K562 (cell line): ENCODE measurements at regions not wholly inside any gene's neighbourhood (a gene's known extent, or its start where the extent isn't known, plus 50 kb on each side); places are given as distances from the start of the nearest gene placed in this dataset.

Experiments used
- ATAC-seq: fragments of 200-7000 bp; cut with Tn5 transposase; 3 replicates; pipeline ENCODE4 v1.9.1; 2020; ENCODE audit warnings: moderate library complexity
- BruUV-seq: library from RNA; stranded (reverse); fragments of 400-500 nt; replicated peaks from 2 replicates; lab custom pipeline; 2021; lab: Mats Ljungman, UMichigan
- CTCF ChIA-PET: fragments of 300-600 bp; formaldehyde crosslinking; extraction: SDS; loops from one replicate; lab custom pipeline; 2021; ENCODE audit warnings: low intra/inter-chr PET ratio; lab: Yijun Ruan, JAX
- POLR2A ChIA-PET: fragments of 300-600, 350-650 bp; sonication (Branson Sonifier 250); formaldehyde crosslinking; extraction: SDS; loops from one replicate; lab custom pipeline; 2021; ENCODE audit warnings: antibody characterized with exemption, inconsistent platforms; lab: Yijun Ruan, JAX
- DNase-seq, 4 experiments: peaks; one replicate each; pipeline versions ENCODE4 v3.0.0 to v3.0.0-alpha.2; 2011 to 2018; ENCODE audit warnings: low spot score in 3 of 4, mixed read lengths in 3 of 4; ENCODE audit errors: extremely low read depth in 1 of 4
- FAIRE-seq: peaks from 2 replicates; lab custom pipeline; 2011; peaks lifted over from hg19 to GRCh38; lab: Jason Lieb, UNC
- H2AFZ ChIP-seq: 2 replicates; pipeline ENCODE4 v1.6.0; 2011; ENCODE audit warnings: low read depth, low read length, control low read depth, inconsistent platforms
- H3K27ac ChIP-seq: fragments of 200-600 bp; 3 replicates; pipeline ENCODE4 v1.8.0; 2011; ENCODE audit warnings: low read depth, mild to moderate bottlenecking, control low read depth, inconsistent platforms, low read length, moderate library complexity, mixed read lengths; ENCODE audit errors: extremely low read depth
- H3K27me3 ChIP-seq, 2 experiments: fragments of 300-600 bp in 1 of 2; 2 replicates in 1 of 2; 3 replicates in 1 of 2; pipeline versions ENCODE4 v1.6.0 to v1.8.0; 2011; ENCODE audit warnings: inconsistent platforms in 2 of 2, low read length in 2 of 2, mild to moderate bottlenecking in 1 of 2, mixed read lengths in 1 of 2, moderate library complexity in 1 of 2; ENCODE audit not compliant: control insufficient read depth in 2 of 2, insufficient read depth in 2 of 2
- H3K36me3 ChIP-seq: fragments of 300-600 bp; 3 replicates; pipeline ENCODE4 v1.8.0; 2011; ENCODE audit warnings: mild to moderate bottlenecking, low read length, inconsistent platforms; ENCODE audit not compliant: control insufficient read depth, insufficient read depth
- H3K4me1 ChIP-seq, 2 experiments: fragments of 200-600 bp in 1 of 2; replicated peaks in 1 of 2; 2 replicates in 1 of 2; 3 replicates in 1 of 2; pipeline versions ENCODE4 v1.5.1 to v1.8.0; 2011; ENCODE audit warnings: inconsistent platforms in 2 of 2, low read length in 2 of 2, mild to moderate bottlenecking in 1 of 2, mixed read lengths in 1 of 2, moderate library complexity in 1 of 2; ENCODE audit not compliant: control insufficient read depth in 2 of 2, insufficient read depth in 2 of 2
- H3K4me2 ChIP-seq: 2 replicates; pipeline ENCODE4 v1.6.1; 2011; ENCODE audit warnings: low read length, control low read depth, inconsistent platforms, mixed read lengths; ENCODE audit not compliant: insufficient read depth
- H3K4me3 ChIP-seq: fragments of 200-600 bp; sonication (generic), shearing (Covaris generic); 2 replicates; pipeline ENCODE4 v1.5.1; 2016; ENCODE audit warnings: control low read depth, inconsistent platforms
- H3K79me2 ChIP-seq: fragments of 200-600 bp; 3 replicates; pipeline ENCODE4 v1.8.0; 2011; ENCODE audit warnings: low read length, inconsistent platforms; ENCODE audit not compliant: control insufficient read depth, insufficient read depth
- H3K9ac ChIP-seq, 2 experiments: 2 replicates each; pipeline versions ENCODE4 v1.6.0 to v1.6.1; 2011; ENCODE audit warnings: low read depth in 2 of 2, low read length in 2 of 2, control low read depth in 1 of 2, inconsistent platforms in 1 of 2, mild to moderate bottlenecking in 1 of 2, mixed read lengths in 1 of 2; ENCODE audit not compliant: insufficient read depth in 1 of 2
- H3K9me1 ChIP-seq: one replicate; pipeline ENCODE4 v1.6.0; 2011; ENCODE audit warnings: inconsistent platforms, mild to moderate bottlenecking, low read length, moderate library complexity; ENCODE audit not compliant: control insufficient read depth, insufficient read depth
- H3K9me3 ChIP-seq: replicated peaks from 2 replicates; pipeline ENCODE4 v1.5.1; 2011; ENCODE audit warnings: low read depth, low read length, inconsistent platforms; ENCODE audit not compliant: control insufficient read depth, insufficient read depth
- H4K20me1 ChIP-seq: replicated peaks from 2 replicates; pipeline ENCODE4 v1.6.1; 2011; ENCODE audit warnings: low read length, inconsistent platforms, mixed read lengths; ENCODE audit not compliant: control insufficient read depth, insufficient read depth
- CLOCK ChIP-seq: fragments of 250-450 bp; sonication (Bioruptor Pico); IDR thresholded peaks from 2 replicates; pipeline ENCODE4 v1.4.0; 2020; ENCODE audit warnings: mild to moderate bottlenecking, moderate library complexity, borderline replicate concordance
- CREB5 ChIP-seq: fragments of 250-450 bp; sonication (Bioruptor Pico); IDR thresholded peaks from 2 replicates; pipeline ENCODE4 v1.5.0; 2020; ENCODE audit warnings: mild to moderate bottlenecking
- MNT ChIP-seq, 2 experiments: fragments of 450-650 bp; conservative IDR thresholded peaks; 2 replicates each; pipeline ENCODE4 v1.6.1; 2017; ENCODE audit warnings: mild to moderate bottlenecking in 2 of 2, moderate library complexity in 2 of 2
- RNF2 ChIP-seq: sonication (generic); IDR thresholded peaks from 2 replicates; pipeline ENCODE4 v1.6.1; 2016
- SMARCE1 ChIP-seq: fragments of 450-650 bp; IDR thresholded peaks from 2 replicates; pipeline ENCODE4 v1.7.1; 2016; ENCODE audit warnings: mild to moderate bottlenecking
- XRCC4 ChIP-seq: IDR thresholded peaks from one replicate; pipeline ENCODE4 v1.6.1; 2011; ENCODE audit not compliant: insufficient read depth, insufficient read length; ENCODE audit errors: extremely low read depth
- ZFP30 ChIP-seq: fragments of 250-450 bp; sonication (Bioruptor Pico); IDR thresholded peaks from 2 replicates; pipeline ENCODE4 v1.8.0; 2022; ENCODE audit warnings: moderate library complexity, mild to moderate bottlenecking, inconsistent platforms, borderline replicate concordance
- in situ Hi-C: fragments of 300-500 bp; cut with MboI; formaldehyde crosslinking; loops from 4 replicates; pipeline ENCODE4 v1.15.0; 2018; ENCODE audit warnings: inconsistent platforms, mixed read lengths
- intact Hi-C: fragments of 100-400 bp; cut with micrococcal nuclease; formaldehyde crosslinking; loops from 2 replicates; pipeline ENCODE4 v1.14.2; 2022
- TF ChIP-seq, protein P1 (sequence below): fragments of 450-650 bp; IDR thresholded peaks from 2 replicates; pipeline ENCODE4 v1.6.1; 2016

DNA sequence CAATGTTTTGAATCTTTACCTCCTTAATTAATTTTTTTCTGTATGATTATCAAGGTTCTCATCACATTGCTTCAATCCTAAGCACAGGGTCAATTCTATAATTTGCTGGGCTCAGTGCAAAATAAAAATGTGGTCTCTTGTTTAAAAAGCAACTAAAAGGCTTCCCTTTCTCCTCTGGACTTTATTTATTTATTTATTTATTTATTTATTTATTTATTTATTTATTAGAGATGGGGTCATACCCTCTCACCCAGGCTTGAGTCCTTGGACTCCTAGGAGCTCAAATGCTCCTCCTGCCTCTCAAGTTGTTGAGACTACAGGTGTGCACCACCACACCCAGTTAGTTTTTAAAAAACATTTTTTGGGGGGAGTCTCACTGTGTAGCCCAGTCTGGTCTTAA, 710.1 kb upstream of the REG3G start:
- Histone ChIP-seq H3K9ac (no peak overlapping the region), H3K27ac (no peak overlapping the region), H3K9me3 (no peaks in the 10 kb centered on the region), H3K9me1 (no peaks in the 10 kb centered on the region), H3K27me3 (no peaks in the 10 kb centered on the region), H3K4me1 (no peaks in the 10 kb centered on the region), H2AFZ (no peak overlapping the region), H3K4me3 (no peak overlapping the region), H3K4me2 (no peak overlapping the region), H3K79me2 (no peaks in the 10 kb centered on the region; the same call in 2 of the 3 replicates), H3K36me3 (no peaks in the 10 kb centered on the region), H4K20me1 (no peaks in the 10 kb centered on the region)
- CTCF ChIA-PET = no interaction called here
- intact Hi-C loops = no loop called here
- in situ Hi-C loops = no loop called here
- no peak for ATAC-seq
- TF ChIP-seq MNT (conservative IDR thresholded peaks at IDR 0.05) = no peak
- no peak for TF ChIP-seq XRCC4
- no peak for TF ChIP-seq ZFP30
- no peak for TF ChIP-seq SMARCE1
- TF ChIP-seq RNF2 = no peak
- TF ChIP-seq CLOCK (CRISPR knock-in tag) = no peak
- TF ChIP-seq, protein P1, sequence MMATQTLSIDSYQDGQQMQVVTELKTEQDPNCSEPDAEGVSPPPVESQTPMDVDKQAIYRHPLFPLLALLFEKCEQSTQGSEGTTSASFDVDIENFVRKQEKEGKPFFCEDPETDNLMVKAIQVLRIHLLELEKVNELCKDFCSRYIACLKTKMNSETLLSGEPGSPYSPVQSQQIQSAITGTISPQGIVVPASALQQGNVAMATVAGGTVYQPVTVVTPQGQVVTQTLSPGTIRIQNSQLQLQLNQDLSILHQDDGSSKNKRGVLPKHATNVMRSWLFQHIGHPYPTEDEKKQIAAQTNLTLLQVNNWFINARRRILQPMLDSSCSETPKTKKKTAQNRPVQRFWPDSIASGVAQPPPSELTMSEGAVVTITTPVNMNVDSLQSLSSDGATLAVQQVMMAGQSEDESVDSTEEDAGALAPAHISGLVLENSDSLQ = no peak
- no peak for TF ChIP-seq CREB5 (CRISPR knock-in tag)
- POLR2A ChIA-PET = interaction anchor here (1.4 kb wide), 1 partner anchor 12 kb away, joined by 4 read pairs; no protein-coding TSS in a partner anchor
- DNase-seq = no peak
- no peak for FAIRE-seq
- no TSS peak for BruUV-seq
